Left renal cortex interstitium (tissue), 4 donors: ENCODE measurements at regions not wholly inside any gene's neighbourhood (a gene's known extent, or its start where the extent isn't known, plus 50 kb on each side); places are given as distances from the start of the nearest gene placed in this dataset.

Source experiments
- DNase-seq, 4 donors: peaks; one replicate each; pipeline ENCODE4 v3.0.0-alpha.2; 2013; ENCODE audit warnings: low read depth in 4 of 4, low spot score in 2 of 4, missing footprints in 1 of 4

DNA sequence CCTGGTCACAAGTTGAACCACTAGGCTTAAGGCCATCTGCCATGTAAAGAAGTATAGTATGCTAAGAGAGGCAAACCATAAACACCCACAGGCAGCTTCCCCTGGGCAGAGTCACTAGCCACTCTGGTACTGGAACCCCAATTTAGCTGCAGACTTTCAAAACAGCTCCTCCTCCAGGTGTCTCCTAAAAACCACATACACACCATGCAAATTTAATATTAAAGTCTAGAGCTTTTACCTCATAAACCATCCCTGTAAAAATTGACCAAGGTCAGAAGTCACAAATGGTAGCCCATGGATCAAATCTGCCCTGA, 99.1 kb upstream of the STT3B start:
- no peak for DNase-seq

DNA sequence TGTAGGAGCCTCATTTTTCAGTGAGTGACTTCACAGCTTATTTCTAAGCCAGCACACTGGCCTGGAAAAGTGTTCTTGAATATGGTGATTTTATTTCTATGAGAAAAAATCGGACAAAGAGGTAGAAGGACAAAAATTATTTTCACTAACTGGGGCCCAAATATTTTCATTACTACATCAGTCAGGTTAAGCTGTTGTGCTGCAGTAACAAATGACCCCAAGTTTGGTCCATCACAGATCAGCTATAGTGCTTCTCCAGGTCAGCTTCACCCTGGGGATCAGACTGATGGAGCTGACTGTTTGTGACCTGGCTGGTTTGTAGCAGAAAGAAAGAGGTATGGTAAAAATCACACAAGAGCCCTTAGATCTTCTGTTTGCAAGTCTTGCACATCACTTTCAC, 97.9 kb upstream of the STT3B start:
- DNase-seq: no peak

DNA sequence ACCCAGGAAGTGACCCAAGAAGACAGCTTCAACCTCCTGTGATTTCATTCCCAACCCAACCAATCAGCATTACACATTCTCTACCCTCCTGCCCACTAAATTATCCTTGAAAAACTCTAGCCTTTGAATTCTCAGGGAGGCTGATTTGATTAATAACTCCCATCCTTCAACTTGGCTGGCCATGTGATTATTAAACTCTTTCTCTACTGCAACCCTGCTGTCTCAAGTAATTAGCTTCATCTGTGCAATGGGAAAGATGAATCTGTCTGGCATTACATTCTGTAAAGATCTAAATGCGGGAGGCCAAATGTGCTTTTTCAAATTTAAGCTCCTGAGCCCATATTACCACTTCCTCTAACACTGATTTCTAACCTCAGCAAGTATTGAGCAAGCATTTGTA, 95.9 kb upstream of the STT3B start:
- no peak for DNase-seq

GRCh38 chr3:31438742-31439141, 94.0 kb upstream of the STT3B start:
- no peak for DNase-seq

DNA sequence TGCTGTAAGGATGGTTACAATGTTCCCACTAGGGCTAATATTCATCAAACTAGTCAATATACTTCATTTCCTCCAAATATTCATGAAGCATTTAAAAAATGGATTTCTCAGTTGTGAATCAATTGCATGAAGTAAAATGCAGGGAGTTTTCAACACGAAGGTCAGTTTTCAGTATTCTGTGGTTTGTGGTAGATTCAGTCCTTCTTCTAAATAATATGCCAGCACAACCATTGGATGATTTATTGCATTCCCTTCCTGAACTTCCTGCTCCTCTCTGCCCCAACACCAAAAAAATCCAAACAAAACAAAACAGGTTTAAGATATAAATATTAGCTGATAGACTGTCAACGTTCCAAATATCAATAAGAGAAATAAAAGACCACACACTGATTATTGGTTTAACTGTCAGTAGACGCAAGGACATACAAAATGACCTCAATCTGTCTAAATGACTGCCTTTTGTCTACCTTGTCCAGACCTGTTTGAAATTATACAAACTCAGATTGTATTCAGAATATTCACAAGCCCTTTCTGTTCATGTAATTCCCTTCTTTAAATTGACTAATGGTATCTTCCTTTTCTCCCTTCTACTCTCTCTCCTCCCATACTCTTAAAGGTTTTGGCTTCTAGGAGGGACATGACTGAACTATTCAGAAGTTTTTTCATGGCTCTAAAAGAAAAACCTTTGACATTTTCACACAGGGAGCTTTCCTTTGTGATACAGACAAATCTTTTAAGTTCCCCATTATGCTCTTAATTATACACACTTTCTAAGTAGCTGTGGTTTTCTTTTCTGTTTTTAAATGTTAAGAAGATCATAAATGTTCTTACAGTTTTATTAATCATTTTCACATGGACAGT, 92.6 kb upstream of the STT3B start:
- DNase-seq: no peak

- no peak for DNase-seq
Measured at GRCh38 chr3:31440878-31441277, 91.8 kb upstream of the STT3B start.

GRCh38 chr3:31442755-31443154, 90.0 kb upstream of the STT3B start:
- DNase-seq: no peak

- DNase-seq: no peak
Measured at GRCh38 chr3:31444220-31445142, 88.2 kb upstream of the STT3B start.

- no peak for DNase-seq
Measured at GRCh38 chr3:31445701-31446100, 87.0 kb upstream of the STT3B start.

DNA sequence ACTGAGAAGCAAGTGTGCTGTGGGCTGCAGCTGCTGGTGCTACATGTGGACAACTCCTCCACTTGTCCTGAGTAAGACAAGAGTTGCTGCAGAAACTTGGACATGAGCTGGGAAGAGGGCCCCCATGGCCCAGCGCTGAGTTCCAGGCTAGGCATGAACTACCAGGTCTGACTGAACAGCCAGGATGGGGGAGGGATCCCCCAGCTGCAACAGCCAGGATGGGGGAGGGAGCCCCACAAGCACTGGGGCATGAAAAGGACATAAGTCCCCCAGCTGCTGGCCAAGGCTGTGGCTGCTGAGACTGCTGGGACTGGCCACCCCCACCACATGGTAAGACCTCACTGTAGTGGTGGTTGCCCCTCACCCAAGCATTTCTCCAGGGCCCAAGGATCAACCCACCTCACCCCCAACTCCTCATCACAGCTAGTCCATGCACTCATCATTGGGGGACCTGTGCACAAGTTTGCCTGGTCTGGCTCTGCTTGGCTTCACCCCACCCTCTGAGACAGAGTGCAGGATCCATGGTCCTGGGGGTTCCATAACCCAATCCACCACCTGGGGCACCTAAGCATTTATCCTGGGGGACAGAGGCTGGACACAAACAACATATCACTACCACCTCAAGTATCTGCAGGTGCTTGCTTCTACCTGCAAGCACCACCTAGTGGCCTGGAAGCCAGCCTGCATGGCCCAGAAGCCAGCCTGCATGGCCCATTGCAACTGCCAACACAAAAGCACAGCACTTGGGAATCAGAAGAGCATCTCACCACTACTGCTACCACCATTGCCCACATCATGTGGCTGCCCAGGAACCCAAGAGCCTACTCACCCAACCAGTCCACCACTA, 84.5 kb upstream of the STT3B start:
- no peak for DNase-seq

- no peak for DNase-seq
Measured at GRCh38 chr3:31448882-31449243, 83.9 kb upstream of the STT3B start.

- no peak for DNase-seq
Measured at GRCh38 chr3:31449318-31449717, 83.4 kb upstream of the STT3B start.

- DNase-seq: no peak
Measured at GRCh38 chr3:31450345-31450744, 82.4 kb upstream of the STT3B start.

DNA sequence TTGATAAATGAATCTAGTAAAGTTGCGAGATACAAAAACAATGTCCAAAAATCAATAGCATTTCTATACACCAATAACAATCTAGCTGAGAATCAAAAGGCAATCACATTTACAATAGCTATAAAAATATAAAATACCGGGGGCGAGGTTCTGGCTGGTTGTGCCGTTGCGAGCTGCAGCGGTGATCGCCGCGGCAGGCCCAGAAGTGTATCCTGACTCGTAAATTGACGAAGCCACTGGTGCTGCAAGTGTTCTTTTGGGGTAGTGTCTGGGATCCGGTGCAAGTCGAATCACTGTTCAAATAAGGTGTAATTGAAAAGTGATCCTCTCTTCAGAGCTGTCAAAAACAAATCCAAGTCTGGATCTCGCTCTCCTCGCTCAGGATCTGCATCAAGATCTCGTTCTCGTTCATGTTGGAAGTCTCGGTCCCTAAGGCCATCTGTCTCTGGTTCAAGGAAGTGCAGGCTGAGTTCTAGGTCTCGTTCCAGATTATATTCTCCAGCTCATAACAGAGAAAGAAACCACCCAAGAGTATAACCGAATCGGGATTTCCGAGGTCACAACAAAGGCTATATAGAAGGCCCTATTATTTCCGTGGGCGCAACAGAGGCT, 80.1 kb upstream of the STT3B start:
- no peak for DNase-seq

GRCh38 chr3:31453430-31453829, 79.3 kb upstream of the STT3B start:
- no peak for DNase-seq

DNA sequence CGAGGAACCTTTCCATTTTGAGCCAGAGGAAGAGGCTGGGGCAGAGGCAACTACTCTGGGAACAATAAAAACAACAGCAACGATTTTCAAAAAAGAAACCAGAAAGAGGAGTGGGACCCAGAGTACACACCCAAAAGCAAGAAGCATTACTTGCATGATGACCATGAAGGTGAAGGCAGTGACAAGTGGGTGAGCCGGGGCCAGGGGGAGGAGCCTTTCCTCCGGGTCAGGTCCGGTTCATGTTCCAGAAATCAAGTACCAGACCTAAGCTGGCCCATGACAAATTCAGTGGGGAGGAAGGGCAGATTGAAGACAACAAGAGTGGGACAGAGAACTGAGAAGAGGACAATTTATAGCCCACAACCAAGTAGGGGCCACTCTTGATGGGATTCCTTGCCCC, 77.2 kb upstream of the STT3B start:
- DNase-seq: no peak

GRCh38 chr3:31456373-31456772, 76.4 kb upstream of the STT3B start:
- DNase-seq: no peak

- DNase-seq: no peak
Measured at GRCh38 chr3:31461426-31461825, 71.3 kb upstream of the STT3B start.

- no peak for DNase-seq
Measured at GRCh38 chr3:31462050-31462569, 70.6 kb upstream of the STT3B start.

DNA sequence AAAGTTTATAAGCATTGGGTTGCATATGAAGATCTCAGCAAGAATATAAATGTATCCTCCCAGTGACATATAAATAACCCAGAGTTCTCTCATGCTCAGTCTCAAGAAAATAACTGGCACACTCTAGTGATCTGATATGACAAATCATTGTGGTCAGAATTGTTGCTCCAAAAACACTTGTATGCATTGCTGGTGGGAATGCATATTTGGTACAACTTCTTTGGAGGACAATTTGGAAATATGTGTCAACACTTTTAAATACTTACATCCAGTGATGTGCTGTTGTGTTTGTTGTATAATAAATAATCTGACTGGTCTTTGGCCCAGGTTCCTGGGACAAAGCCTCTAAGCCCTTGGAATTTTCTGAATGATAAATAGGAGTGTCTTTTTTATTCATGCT, 66.7 kb upstream of the STT3B start:
- DNase-seq: no peak
